HUES6 (cell line): ENCODE measurements at regions not wholly inside any gene's neighbourhood (a gene's known extent, or its start where the extent isn't known, plus 50 kb on each side); places are given as distances from the start of the nearest gene placed in this dataset.

Experiments used
- H3K27ac ChIP-seq: 2 replicates; pipeline ENCODE4 v1.7.0; 2013; ENCODE audit warnings: low read depth, mild to moderate bottlenecking, low read length, inconsistent platforms
- H3K27me3 ChIP-seq: 2 replicates; pipeline ENCODE4 v1.6.1; 2013; ENCODE audit warnings: low read length; ENCODE audit not compliant: control insufficient read depth, insufficient read depth
- H3K36me3 ChIP-seq: 2 replicates; pipeline ENCODE4 v1.6.1; 2013; ENCODE audit warnings: low read length; ENCODE audit not compliant: control insufficient read depth, insufficient read depth
- H3K4me1 ChIP-seq: 2 replicates; pipeline ENCODE4 v1.6.1; 2013; ENCODE audit warnings: low read length; ENCODE audit not compliant: control insufficient read depth, insufficient read depth
- H3K4me3 ChIP-seq: 2 replicates; pipeline ENCODE4 v1.5.1; 2013; ENCODE audit warnings: low read depth, low read length
- H3K9ac ChIP-seq: one replicate; pipeline ENCODE4 v1.6.1; 2013; ENCODE audit warnings: mild to moderate bottlenecking, low read length
- H3K9me3 ChIP-seq: 2 replicates; pipeline ENCODE4 v1.6.1; 2013; ENCODE audit warnings: low read depth, low read length; ENCODE audit not compliant: control insufficient read depth, insufficient read depth

GRCh38 chr1:69269491-69269890 lies 298.2 kb upstream of the LRRC7 start:
- no peaks in the 10 kb centered on the region for H3K4me1 ChIP-seq

DNA sequence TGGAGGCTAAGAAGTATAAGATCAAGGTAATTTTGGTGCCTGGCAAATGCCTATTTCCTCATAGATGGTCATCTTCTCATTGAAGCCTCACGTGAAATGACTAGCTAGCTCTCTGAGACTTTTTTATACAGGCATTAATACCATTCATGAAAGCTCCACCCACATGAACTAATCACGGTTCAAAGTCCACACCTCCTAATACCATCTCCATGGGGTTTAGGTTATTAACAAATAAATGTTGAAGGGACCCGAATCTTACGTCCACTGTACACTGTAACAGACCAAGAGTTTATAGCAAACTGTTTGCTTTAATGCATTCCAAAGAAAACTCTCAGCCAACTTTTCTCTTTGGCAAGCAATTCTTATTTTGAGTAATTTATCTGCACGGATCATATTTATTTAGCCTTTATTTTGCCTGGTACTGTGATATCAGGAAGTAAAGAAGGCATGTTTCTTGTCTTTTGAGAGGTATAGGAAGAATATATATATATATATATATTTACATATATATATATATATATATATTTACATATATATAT lies 296.1 kb upstream of the LRRC7 start:
- no peaks in the 10 kb centered on the region for H3K36me3 ChIP-seq

More at GRCh38 chr1:69269491-69269890, 298.2 kb upstream of the LRRC7 start:
- Histone ChIP-seq H3K27ac (no peak overlapping the region), H3K9me3 (no peaks in the 10 kb centered on the region), H3K4me3 (no peak overlapping the region), H3K36me3 (no peaks in the 10 kb centered on the region), H3K9ac (no peak overlapping the region), H3K27me3 (no peaks in the 10 kb centered on the region)

DNA sequence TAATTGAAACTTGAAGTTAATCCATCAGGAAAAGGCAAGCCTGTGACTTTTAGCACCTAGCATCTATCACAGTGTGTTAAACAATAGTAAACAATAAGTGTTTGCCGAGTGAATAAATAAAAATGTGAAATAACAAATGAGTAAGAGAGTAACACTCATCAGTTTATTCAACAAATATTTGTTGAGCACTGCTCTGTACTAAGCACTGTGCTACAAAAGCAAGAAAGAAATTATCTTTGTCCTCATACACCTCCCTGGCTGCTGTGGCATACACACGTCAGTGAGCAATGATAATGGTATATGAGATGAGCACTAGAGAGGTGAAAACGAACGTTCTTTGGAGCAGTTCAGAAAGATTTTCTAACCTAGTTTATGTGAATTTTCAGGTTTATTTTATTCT lies 295.0 kb upstream of the LRRC7 start:
- Histone ChIP-seq H3K27me3 (no peaks in the 10 kb centered on the region), H3K4me1 (no peaks in the 10 kb centered on the region), H3K4me3 (no peak overlapping the region), H3K9ac (no peak overlapping the region), H3K9me3 (no peaks in the 10 kb centered on the region), H3K27ac (no peak overlapping the region), H3K36me3 (no peaks in the 10 kb centered on the region)

More for the DNA sequence above, 296.1 kb upstream of the LRRC7 start:
- H3K4me1 ChIP-seq, result no peaks in the 10 kb centered on the region
- no peaks in the 10 kb centered on the region for H3K9me3 ChIP-seq
- H3K4me3 ChIP-seq, result no peak overlapping the region
- H3K27me3 ChIP-seq, result no peaks in the 10 kb centered on the region
- H3K27ac ChIP-seq, result no peak overlapping the region
- H3K9ac ChIP-seq, result no peak overlapping the region

DNA sequence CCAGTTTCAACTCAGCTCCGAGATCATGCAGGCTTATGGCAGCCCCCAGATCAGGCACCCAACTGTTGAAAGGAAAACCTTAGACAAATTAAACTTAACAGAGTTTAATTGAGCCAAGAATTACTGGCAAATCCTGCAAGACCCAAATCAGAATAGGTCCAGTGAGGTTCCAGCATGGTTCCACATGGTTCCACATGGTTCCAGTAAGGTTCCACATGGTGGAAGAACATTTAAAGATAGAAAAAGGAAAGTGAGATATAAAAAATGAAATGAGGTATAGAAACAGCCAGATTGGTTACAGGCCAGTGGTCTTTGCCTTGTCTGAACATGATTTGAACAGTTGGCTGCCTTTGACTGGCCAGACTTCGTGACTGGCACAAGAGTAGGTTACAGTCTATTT lies 288.8 kb upstream of the LRRC7 start:
- Histone ChIP-seq H3K27me3 (no peaks in the 10 kb centered on the region), H3K9ac (no peak overlapping the region), H3K36me3 (no peaks in the 10 kb centered on the region)

DNA sequence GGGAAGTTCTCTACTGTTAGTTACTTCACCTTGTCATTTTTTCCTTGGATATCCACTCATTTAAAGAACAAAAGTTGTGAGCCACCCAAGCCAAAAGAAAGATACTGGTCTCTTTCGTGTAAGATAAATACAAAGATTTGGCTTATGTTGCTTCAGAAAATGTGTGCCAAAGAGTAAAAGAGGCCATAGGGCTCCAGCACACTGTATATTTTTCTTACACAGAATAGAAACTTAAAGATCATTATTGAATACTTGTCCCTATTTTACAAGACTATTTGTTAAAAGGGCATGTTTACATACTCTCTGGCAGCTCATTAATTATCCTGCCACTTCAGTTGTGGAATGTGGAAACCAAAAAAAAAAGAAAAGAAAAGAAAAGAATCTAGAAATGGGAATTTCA lies 284.2 kb upstream of the LRRC7 start:
- Histone ChIP-seq H3K27ac (no peak overlapping the region), H3K4me1 (no peaks in the 10 kb centered on the region), H3K9me3 (no peaks in the 10 kb centered on the region), H3K9ac (no peak overlapping the region), H3K27me3 (no peaks in the 10 kb centered on the region), H3K36me3 (no peaks in the 10 kb centered on the region), H3K4me3 (no peak overlapping the region)

More for the DNA sequence above, 288.8 kb upstream of the LRRC7 start:
- H3K4me1 ChIP-seq, result no peaks in the 10 kb centered on the region
- H3K27ac ChIP-seq, result no peak overlapping the region
- no peaks in the 10 kb centered on the region for H3K9me3 ChIP-seq
- H3K4me3 ChIP-seq, result no peak overlapping the region

GRCh38 chr1:69284508-69284907 lies 283.2 kb upstream of the LRRC7 start:
- Histone ChIP-seq H3K36me3 (no peaks in the 10 kb centered on the region), H3K9me3 (no peaks in the 10 kb centered on the region), H3K4me1 (no peaks in the 10 kb centered on the region), H3K27me3 (no peaks in the 10 kb centered on the region), H3K27ac (no peak overlapping the region), H3K4me3 (no peak overlapping the region), H3K9ac (no peak overlapping the region)

DNA sequence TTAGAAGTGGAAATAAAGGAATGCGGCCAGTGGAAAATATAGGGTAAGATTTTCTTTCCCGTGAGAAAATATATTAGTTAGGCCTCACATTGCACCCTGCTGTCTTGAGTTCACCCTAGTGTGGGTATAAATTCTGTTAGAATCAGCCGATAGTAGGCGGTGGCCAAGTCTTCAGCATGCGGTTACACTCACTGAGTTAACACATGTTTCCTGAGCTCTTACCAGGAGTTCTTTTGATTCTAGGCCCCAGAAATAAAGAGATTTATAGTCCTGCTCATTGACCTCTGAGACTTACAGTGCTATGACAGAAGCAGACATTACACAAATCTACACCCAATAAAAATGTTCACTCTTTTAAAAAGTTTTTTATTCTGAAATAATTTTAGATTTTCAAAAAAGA lies 279.3 kb upstream of the LRRC7 start:
- Histone ChIP-seq H3K27me3 (no peaks in the 10 kb centered on the region), H3K27ac (no peak overlapping the region), H3K36me3 (no peaks in the 10 kb centered on the region), H3K4me3 (no peak overlapping the region), H3K9me3 (no peaks in the 10 kb centered on the region), H3K4me1 (no peaks in the 10 kb centered on the region), H3K9ac (no peak overlapping the region)

DNA sequence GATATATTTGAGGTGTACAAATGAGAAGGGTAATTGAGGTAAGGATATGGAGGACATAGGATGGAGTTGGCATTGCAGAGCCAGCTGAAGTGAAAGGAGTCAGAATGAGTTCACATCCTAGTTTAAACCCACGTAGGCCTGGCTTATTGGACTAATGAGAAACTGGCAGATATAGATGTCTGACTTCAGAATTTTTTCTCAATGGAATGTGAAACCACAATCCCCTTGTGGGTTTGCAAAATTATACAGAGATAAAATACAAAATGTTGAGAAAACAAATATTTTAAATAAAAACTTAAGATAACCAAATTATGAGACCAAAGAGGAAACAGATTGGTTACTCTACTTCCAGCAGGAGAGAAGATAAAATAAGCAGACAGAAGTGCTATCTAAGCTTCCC lies 277.4 kb upstream of the LRRC7 start:
- no peaks in the 10 kb centered on the region for H3K4me1 ChIP-seq
- H3K36me3 ChIP-seq, result no peaks in the 10 kb centered on the region
- H3K9me3 ChIP-seq, result no peaks in the 10 kb centered on the region

GRCh38 chr1:69291541-69291940 lies 276.2 kb upstream of the LRRC7 start:
- no peaks in the 10 kb centered on the region for H3K9me3 ChIP-seq
- H3K27me3 ChIP-seq, result no peaks in the 10 kb centered on the region
- H3K9ac ChIP-seq, result no peak overlapping the region
- H3K4me3 ChIP-seq, result no peak overlapping the region
- H3K4me1 ChIP-seq, result no peaks in the 10 kb centered on the region
- no peaks in the 10 kb centered on the region for H3K36me3 ChIP-seq
- no peak overlapping the region for H3K27ac ChIP-seq

More for the DNA sequence above, 277.4 kb upstream of the LRRC7 start:
- Histone ChIP-seq H3K27ac (no peak overlapping the region), H3K9ac (no peak overlapping the region), H3K4me3 (no peak overlapping the region), H3K27me3 (no peaks in the 10 kb centered on the region)

DNA sequence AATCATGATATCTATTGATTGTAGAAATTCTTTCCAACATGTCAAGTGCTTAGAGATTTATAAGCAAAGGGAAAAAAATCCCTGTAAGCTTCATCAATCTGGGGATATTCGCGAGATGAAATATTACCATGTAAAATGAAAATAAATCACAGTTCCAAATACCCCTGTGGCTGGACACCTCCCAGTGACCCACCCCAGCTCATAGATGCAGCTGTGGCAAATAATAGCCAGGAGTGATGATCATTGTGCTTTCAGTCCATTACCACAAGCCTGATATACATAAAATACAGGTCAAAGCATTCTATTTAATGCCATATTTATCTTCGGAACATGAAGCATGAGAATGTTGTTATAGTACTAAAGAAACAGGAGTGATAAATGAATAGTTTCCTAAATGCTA lies 274.9 kb upstream of the LRRC7 start:
- H3K4me1 ChIP-seq, result no peaks in the 10 kb centered on the region

GRCh38 chr1:69294171-69294570 lies 273.6 kb upstream of the LRRC7 start:
- Histone ChIP-seq H3K4me3 (no peak overlapping the region), H3K27me3 (no peaks in the 10 kb centered on the region), H3K4me1 (no peaks in the 10 kb centered on the region), H3K9me3 (no peaks in the 10 kb centered on the region), H3K9ac (no peak overlapping the region), H3K27ac (no peak overlapping the region), H3K36me3 (no peaks in the 10 kb centered on the region)

More for the DNA sequence above, 274.9 kb upstream of the LRRC7 start:
- H3K27me3 ChIP-seq, result no peaks in the 10 kb centered on the region
- no peaks in the 10 kb centered on the region for H3K9me3 ChIP-seq
- no peak overlapping the region for H3K27ac ChIP-seq
- no peaks in the 10 kb centered on the region for H3K36me3 ChIP-seq
- H3K4me3 ChIP-seq, result no peak overlapping the region
- H3K9ac ChIP-seq, result no peak overlapping the region

DNA sequence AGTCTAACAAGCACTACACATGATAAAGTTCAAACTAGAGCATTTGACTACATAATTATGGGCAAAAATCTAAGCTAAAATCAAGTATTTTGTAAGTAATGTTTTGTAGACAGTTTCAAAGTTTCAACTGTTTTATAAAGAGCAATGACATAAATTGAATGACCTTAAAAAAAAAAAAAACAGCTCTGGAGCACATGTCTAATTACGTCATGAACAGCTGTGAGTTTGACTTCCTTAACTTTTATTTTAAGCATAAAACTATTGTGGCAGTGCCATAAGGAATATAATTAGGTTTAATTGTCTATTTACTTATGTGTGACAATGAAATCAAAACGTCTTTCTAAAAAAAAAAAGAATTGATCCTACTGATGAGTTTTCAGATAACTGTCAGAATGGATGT lies 272.5 kb upstream of the LRRC7 start:
- H3K4me3 ChIP-seq, result no peak overlapping the region

More for the DNA sequence above, 272.5 kb upstream of the LRRC7 start:
- H3K27me3 ChIP-seq, result no peaks in the 10 kb centered on the region
- no peaks in the 10 kb centered on the region for H3K36me3 ChIP-seq
- H3K4me1 ChIP-seq, result no peaks in the 10 kb centered on the region
- H3K9ac ChIP-seq, result no peak overlapping the region
- no peaks in the 10 kb centered on the region for H3K9me3 ChIP-seq
- H3K27ac ChIP-seq, result no peak overlapping the region
